Caco-2 (cell line): ENCODE measurements at regions not wholly inside any gene's neighbourhood (a gene's known extent, or its start where the extent isn't known, plus 50 kb on each side); places are given as distances from the start of the nearest gene placed in this dataset.

Experiments used
- BruUV-seq: library from RNA; stranded (reverse); fragments of 400-500 nt; replicated peaks from 2 replicates; lab custom pipeline; 2021; lab: Mats Ljungman, UMichigan
- CTCF ChIA-PET: fragments of 300-600 bp; sonication (Branson Sonifier 250); formaldehyde crosslinking; loops from one replicate; lab custom pipeline; 2022; ENCODE audit warnings: antibody characterized with exemption; lab: Charles Lee
- POLR2A ChIA-PET: fragments of 300-600 bp; sonication (Branson Sonifier 250); formaldehyde crosslinking; loops from one replicate; lab custom pipeline; 2022; ENCODE audit warnings: antibody characterized with exemption; lab: Charles Lee
- DNase-seq, 2 experiments: peaks; one replicate each; pipeline versions ENCODE4 v3.0.0 to v3.0.0-alpha.2; 2020 to 2022
- H3K27me3 ChIP-seq: replicated peaks from 2 replicates; pipeline ENCODE4 v1.6.0; 2011; ENCODE audit warnings: low read length; ENCODE audit not compliant: control insufficient read depth, insufficient read depth
- H3K36me3 ChIP-seq: 2 replicates; pipeline ENCODE4 v1.5.1; 2011; ENCODE audit warnings: low read length; ENCODE audit not compliant: control insufficient read depth, insufficient read depth
- H3K4me1 ChIP-seq: fragments of 250-450 bp; sonication (Bioruptor Pico); 2 replicates; pipeline ENCODE4 v1.5.1; 2020; ENCODE audit warnings: mild to moderate bottlenecking
- H3K4me3 ChIP-seq: 2 replicates; pipeline ENCODE4 v1.5.1; 2011; ENCODE audit warnings: low read depth, mild to moderate bottlenecking, control low read depth, low read length
- H3K9me3 ChIP-seq: fragments of 250-450 bp; sonication (Bioruptor Pico); 2 replicates; pipeline ENCODE4 v1.5.1; 2020; ENCODE audit warnings: mild to moderate bottlenecking, moderate library complexity
- H3K27ac Mint-ChIP-seq: one replicate; pipeline ENCODE4 v1.8.0; 2022; ENCODE audit warnings: mixed read lengths; ENCODE audit not compliant: unreplicated experiment
- H3K27me3 Mint-ChIP-seq: one replicate; pipeline ENCODE4 v1.8.0; 2022; ENCODE audit warnings: mixed read lengths; ENCODE audit not compliant: insufficient read depth, unreplicated experiment
- H3K36me3 Mint-ChIP-seq: one replicate; pipeline ENCODE4 v1.8.0; 2022; ENCODE audit warnings: mild to moderate bottlenecking, mixed read lengths; ENCODE audit not compliant: insufficient read depth, unreplicated experiment
- H3K4me1 Mint-ChIP-seq: one replicate; pipeline ENCODE4 v1.8.0; 2022; ENCODE audit warnings: low read depth, mixed read lengths; ENCODE audit not compliant: unreplicated experiment
- H3K4me3 Mint-ChIP-seq: one replicate; pipeline ENCODE4 v1.8.0; 2022; ENCODE audit warnings: mild to moderate bottlenecking, moderate library complexity, mixed read lengths; ENCODE audit not compliant: unreplicated experiment
- H3K9me3 Mint-ChIP-seq: one replicate; pipeline ENCODE4 v1.8.0; 2022; ENCODE audit warnings: mixed read lengths; ENCODE audit not compliant: unreplicated experiment
- intact Hi-C: fragments of 100-400 bp; cut with micrococcal nuclease; formaldehyde crosslinking; loops from one replicate; pipeline ENCODE4 v1.10.0; 2022; ENCODE audit not compliant: unreplicated experiment
- TF ChIP-seq, protein P1 (sequence below), 2 experiments: fragments of 200-600 bp in 1 of 2; IDR thresholded peaks; 1 replicate in 1 of 2; 2 replicates in 1 of 2; pipeline versions ENCODE4 v1.5.1 to v1.8.0; 2011 to 2022; ENCODE audit warnings: antibody characterized with exemption in 1 of 2, control low read depth in 1 of 2, inconsistent platforms in 1 of 2, low read depth in 1 of 2, low read length in 1 of 2, mild to moderate bottlenecking in 1 of 2, moderate library complexity in 1 of 2; ENCODE audit not compliant: insufficient read depth in 1 of 2, severe bottlenecking in 1 of 2, unreplicated experiment in 1 of 2

DNA sequence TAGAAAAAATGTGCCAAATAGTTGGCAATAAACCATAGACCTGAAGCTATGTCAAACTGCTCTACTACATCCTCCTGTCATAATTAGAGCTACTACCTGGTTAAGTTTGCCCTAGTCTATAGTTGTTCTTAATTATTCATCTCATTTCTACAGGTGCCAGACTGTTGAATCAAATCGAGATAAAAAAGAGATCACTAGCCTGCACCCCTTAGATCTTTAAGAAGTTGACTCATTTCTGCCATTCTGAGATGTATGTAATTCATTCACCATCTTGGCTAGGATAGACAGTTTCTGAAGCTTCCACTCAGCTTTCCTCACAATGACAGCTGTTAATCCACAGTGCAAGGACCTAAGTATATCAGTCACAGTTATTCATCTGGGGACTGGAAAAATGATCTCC is 452.1 kb upstream of the BOD1L1 start:
- Mint-ChIP-seq H3K27ac (no peak overlapping the region), H3K27me3 (no peaks in the 10 kb centered on the region), H3K4me3 (no peak overlapping the region), H3K9me3 (peaks cover 12% of the 10 kb centered on the region), H3K36me3 (no peaks in the 10 kb centered on the region), H3K4me1 (no peaks in the 10 kb centered on the region)
- ChIA-PET CTCF (no interaction called here), POLR2A (no interaction called here)
- Histone ChIP-seq H3K4me1 (no peaks in the 10 kb centered on the region), H3K36me3 (no peaks in the 10 kb centered on the region), H3K4me3 (no peak overlapping the region), H3K27me3 (no peaks in the 10 kb centered on the region), H3K9me3 (no peaks in the 10 kb centered on the region; the same call in 1 of the 2 replicates)
- no TSS peak for BruUV-seq
- intact Hi-C loops = no loop called here
- DNase-seq = no peak
- TF ChIP-seq, protein P1, sequence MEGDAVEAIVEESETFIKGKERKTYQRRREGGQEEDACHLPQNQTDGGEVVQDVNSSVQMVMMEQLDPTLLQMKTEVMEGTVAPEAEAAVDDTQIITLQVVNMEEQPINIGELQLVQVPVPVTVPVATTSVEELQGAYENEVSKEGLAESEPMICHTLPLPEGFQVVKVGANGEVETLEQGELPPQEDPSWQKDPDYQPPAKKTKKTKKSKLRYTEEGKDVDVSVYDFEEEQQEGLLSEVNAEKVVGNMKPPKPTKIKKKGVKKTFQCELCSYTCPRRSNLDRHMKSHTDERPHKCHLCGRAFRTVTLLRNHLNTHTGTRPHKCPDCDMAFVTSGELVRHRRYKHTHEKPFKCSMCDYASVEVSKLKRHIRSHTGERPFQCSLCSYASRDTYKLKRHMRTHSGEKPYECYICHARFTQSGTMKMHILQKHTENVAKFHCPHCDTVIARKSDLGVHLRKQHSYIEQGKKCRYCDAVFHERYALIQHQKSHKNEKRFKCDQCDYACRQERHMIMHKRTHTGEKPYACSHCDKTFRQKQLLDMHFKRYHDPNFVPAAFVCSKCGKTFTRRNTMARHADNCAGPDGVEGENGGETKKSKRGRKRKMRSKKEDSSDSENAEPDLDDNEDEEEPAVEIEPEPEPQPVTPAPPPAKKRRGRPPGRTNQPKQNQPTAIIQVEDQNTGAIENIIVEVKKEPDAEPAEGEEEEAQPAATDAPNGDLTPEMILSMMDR (IDR thresholded peaks at IDR 0.05; ENCODE audit: insufficient read depth in 1 of 2, low read depth in 1 of 2, low read length in 1 of 2, severe bottlenecking in 1 of 2, unreplicated experiment in 1 of 2) = no peak

DNA sequence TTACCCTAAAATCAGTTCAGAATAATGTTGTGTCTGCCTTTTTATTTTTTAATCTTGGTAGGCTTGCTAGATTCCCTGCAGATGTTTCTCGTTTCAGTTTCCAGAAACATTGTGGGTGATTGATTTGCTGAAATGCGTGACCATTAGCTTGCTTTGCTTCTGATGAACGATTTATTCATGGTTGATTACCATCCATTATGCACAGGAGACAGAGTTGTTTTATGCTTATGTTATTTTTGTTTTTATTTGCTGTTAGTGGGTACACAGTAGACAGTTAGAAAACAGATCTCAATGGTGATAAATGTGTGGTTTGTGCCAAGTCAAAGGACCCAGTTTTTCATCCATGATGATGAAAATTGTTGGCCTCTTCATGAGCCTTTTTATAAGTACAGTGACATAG is 455.6 kb upstream of the BOD1L1 start:
- TF ChIP-seq, protein P1 (IDR thresholded peaks at IDR 0.05; ENCODE audit: insufficient read depth in 1 of 2, low read depth in 1 of 2, low read length in 1 of 2, severe bottlenecking in 1 of 2, unreplicated experiment in 1 of 2) = no peak
- no peaks in the 10 kb centered on the region for H3K27me3 ChIP-seq
- ChIA-PET CTCF (no interaction called here), POLR2A (no interaction called here)
- Mint-ChIP-seq H3K4me3 (no peak overlapping the region), H3K4me1 (no peaks in the 10 kb centered on the region), H3K27ac (no peak overlapping the region), H3K27me3 (peaks cover under 1% of the 10 kb centered on the region), H3K36me3 (no peaks in the 10 kb centered on the region), H3K9me3 (peaks cover 21% of the 10 kb centered on the region)
- intact Hi-C loops = no loop called here
- H3K9me3 ChIP-seq = no peaks in the 10 kb centered on the region
- no peaks in the 10 kb centered on the region for H3K4me1 ChIP-seq
- no peaks in the 10 kb centered on the region for H3K36me3 ChIP-seq
- H3K4me3 ChIP-seq = no peak overlapping the region
- BruUV-seq = no TSS peak
- no peak for DNase-seq

DNA sequence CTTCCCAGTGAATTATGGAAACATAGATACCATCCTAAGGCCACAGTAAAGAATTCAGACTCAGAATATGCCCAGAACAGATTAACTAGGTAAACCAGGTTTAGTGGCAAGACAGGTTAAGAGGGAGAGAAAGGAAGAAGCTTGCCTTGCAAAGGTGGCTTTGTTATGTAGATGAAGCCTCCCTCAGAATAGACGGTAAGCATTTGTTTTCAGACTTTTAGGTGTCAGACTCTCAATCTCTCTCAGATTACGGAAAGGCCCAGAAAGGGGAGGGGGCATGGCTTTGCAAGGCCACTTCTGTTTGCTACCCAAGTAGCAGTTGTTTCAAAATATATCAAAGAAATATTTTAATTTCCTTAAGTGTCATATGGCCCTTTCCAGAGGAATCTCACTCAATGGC is 457.1 kb upstream of the BOD1L1 start:
- Mint-ChIP-seq H3K27ac (no peak overlapping the region), H3K4me3 (no peak overlapping the region), H3K4me1 (no peaks in the 10 kb centered on the region), H3K36me3 (no peaks in the 10 kb centered on the region), H3K9me3 (peaks cover 21% of the 10 kb centered on the region), H3K27me3 (peaks cover 3% of the 10 kb centered on the region)
- intact Hi-C loops = no loop called here
- TF ChIP-seq, protein P1 (IDR thresholded peaks at IDR 0.05; ENCODE audit: insufficient read depth in 1 of 2, low read depth in 1 of 2, low read length in 1 of 2, severe bottlenecking in 1 of 2, unreplicated experiment in 1 of 2) = no peak
- H3K4me3 ChIP-seq = no peak overlapping the region
- no peaks in the 10 kb centered on the region for H3K4me1 ChIP-seq
- ChIA-PET POLR2A (no interaction called here), CTCF (no interaction called here)
- no peaks in the 10 kb centered on the region for H3K27me3 ChIP-seq
- no peaks in the 10 kb centered on the region for H3K36me3 ChIP-seq
- no peaks in the 10 kb centered on the region for H3K9me3 ChIP-seq
- no peak for DNase-seq
- BruUV-seq = no TSS peak
